ENCODE measurements at regions not wholly inside any gene's neighbourhood (a gene's known extent, or its start where the extent isn't known, plus 50 kb on each side); places are given as distances from the start of the nearest gene placed in this dataset.

DNA sequence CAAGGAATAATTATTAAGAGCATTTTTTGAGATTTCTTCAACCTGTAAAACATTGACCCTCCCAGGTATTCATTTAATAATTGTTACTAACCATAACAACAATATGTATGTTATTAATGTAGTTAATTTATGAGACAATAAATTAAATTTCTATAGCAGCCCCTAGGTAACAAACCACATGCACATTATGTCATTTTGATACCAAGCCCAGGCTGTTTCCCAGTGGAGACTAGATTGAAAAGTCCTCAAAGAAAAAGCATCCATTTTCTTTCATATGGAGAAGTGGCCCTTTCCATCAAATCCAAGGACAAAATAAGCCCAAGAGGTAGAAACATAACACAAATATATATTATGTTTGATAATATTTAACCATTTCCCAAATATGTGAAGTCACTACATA is 104.3 kb upstream of the GK2 start:
- Histone ChIP-seq H3K9ac (ENCODE audit: low read depth in 1 of 2, low read length in 2 of 2) (no peak overlapping the region), H3K27me3 (ENCODE audit: control insufficient read depth in 1 of 2, insufficient read depth in 2 of 2, low read length in 2 of 2) (no peaks in the 10 kb centered on the region), H3K36me3 (ENCODE audit: control insufficient read depth in 1 of 2, insufficient read depth in 2 of 2, low read length in 2 of 2) (no peaks in the 10 kb centered on the region), H3K4me3 (ENCODE audit: low read depth in 1 of 2, low read length in 2 of 2) (no peak overlapping the region), H3K4me1 (ENCODE audit: control insufficient read depth in 1 of 2, insufficient read depth in 2 of 2, low read length in 2 of 2) (no peaks in the 10 kb centered on the region), H3K9me3 (ENCODE audit: control insufficient read depth in 1 of 2, low read length in 2 of 2) (no peaks in the 10 kb centered on the region), H3K27ac (ENCODE audit: low read depth, low read length) (no peak overlapping the region)

GRCh38 chr4:79502081-79502480 is 94.1 kb upstream of the GK2 start:
- H3K4me1 ChIP-seq (ENCODE audit: control insufficient read depth in 1 of 2, insufficient read depth in 2 of 2, low read length in 2 of 2) = no peaks in the 10 kb centered on the region
- H3K9ac ChIP-seq (ENCODE audit: low read depth in 1 of 2, low read length in 2 of 2) = no peak overlapping the region
- H3K27me3 ChIP-seq (ENCODE audit: control insufficient read depth in 1 of 2, insufficient read depth in 2 of 2, low read length in 2 of 2) = no peaks in the 10 kb centered on the region
- no peak overlapping the region for H3K27ac ChIP-seq (ENCODE audit: low read depth, low read length)
- H3K36me3 ChIP-seq (ENCODE audit: control insufficient read depth in 1 of 2, insufficient read depth in 2 of 2, low read length in 2 of 2) = no peaks in the 10 kb centered on the region
- H3K4me3 ChIP-seq (ENCODE audit: low read depth in 1 of 2, low read length in 2 of 2) = no peak overlapping the region
- H3K9me3 ChIP-seq (ENCODE audit: control insufficient read depth in 1 of 2, low read length in 2 of 2) = no peaks in the 10 kb centered on the region

- Histone ChIP-seq H3K9me3 (ENCODE audit: control insufficient read depth in 1 of 2, low read length in 2 of 2) (no peaks in the 10 kb centered on the region), H3K27me3 (ENCODE audit: control insufficient read depth in 1 of 2, insufficient read depth in 2 of 2, low read length in 2 of 2) (no peaks in the 10 kb centered on the region), H3K36me3 (ENCODE audit: control insufficient read depth in 1 of 2, insufficient read depth in 2 of 2, low read length in 2 of 2) (no peaks in the 10 kb centered on the region), H3K4me3 (ENCODE audit: low read depth in 1 of 2, low read length in 2 of 2) (no peak overlapping the region), H3K9ac (ENCODE audit: low read depth in 1 of 2, low read length in 2 of 2) (no peak overlapping the region), H3K27ac (ENCODE audit: low read depth, low read length) (no peak overlapping the region), H3K4me1 (ENCODE audit: control insufficient read depth in 1 of 2, insufficient read depth in 2 of 2, low read length in 2 of 2) (no peaks in the 10 kb centered on the region)
These were observed 90.3 kb upstream of the GK2 start for GRCh38 chr4:79498282-79498681.

- H3K36me3 ChIP-seq (ENCODE audit: control insufficient read depth in 1 of 2, insufficient read depth in 2 of 2, low read length in 2 of 2) = no peaks in the 10 kb centered on the region
- no peaks in the 10 kb centered on the region for H3K27me3 ChIP-seq (ENCODE audit: control insufficient read depth in 1 of 2, insufficient read depth in 2 of 2, low read length in 2 of 2)
- H3K9ac ChIP-seq (ENCODE audit: low read depth in 1 of 2, low read length in 2 of 2) = no peak overlapping the region
- no peak overlapping the region for H3K27ac ChIP-seq (ENCODE audit: low read depth, low read length)
- no peaks in the 10 kb centered on the region for H3K9me3 ChIP-seq (ENCODE audit: control insufficient read depth in 1 of 2, low read length in 2 of 2)
- H3K4me1 ChIP-seq (ENCODE audit: control insufficient read depth in 1 of 2, insufficient read depth in 2 of 2, low read length in 2 of 2) = no peaks in the 10 kb centered on the region
- H3K4me3 ChIP-seq (ENCODE audit: low read depth in 1 of 2, low read length in 2 of 2) = no peak overlapping the region
These were observed 89.0 kb upstream of the GK2 start for GRCh38 chr4:79497001-79497400.

GRCh38 chr4:79495447-79495846 is 87.4 kb upstream of the GK2 start:
- Histone ChIP-seq H3K4me3 (ENCODE audit: low read depth in 1 of 2, low read length in 2 of 2) (no peak overlapping the region), H3K4me1 (ENCODE audit: control insufficient read depth in 1 of 2, insufficient read depth in 2 of 2, low read length in 2 of 2) (no peaks in the 10 kb centered on the region), H3K27me3 (ENCODE audit: control insufficient read depth in 1 of 2, insufficient read depth in 2 of 2, low read length in 2 of 2) (no peaks in the 10 kb centered on the region), H3K27ac (ENCODE audit: low read depth, low read length) (no peak overlapping the region), H3K9ac (ENCODE audit: low read depth in 1 of 2, low read length in 2 of 2) (no peak overlapping the region), H3K36me3 (ENCODE audit: control insufficient read depth in 1 of 2, insufficient read depth in 2 of 2, low read length in 2 of 2) (no peaks in the 10 kb centered on the region), H3K9me3 (ENCODE audit: control insufficient read depth in 1 of 2, low read length in 2 of 2) (no peaks in the 10 kb centered on the region)

- no peak overlapping the region for H3K9ac ChIP-seq (ENCODE audit: low read depth in 1 of 2, low read length in 2 of 2)
- no peaks in the 10 kb centered on the region for H3K36me3 ChIP-seq (ENCODE audit: control insufficient read depth in 1 of 2, insufficient read depth in 2 of 2, low read length in 2 of 2)
- no peak overlapping the region for H3K27ac ChIP-seq (ENCODE audit: low read depth, low read length)
- H3K4me3 ChIP-seq (ENCODE audit: low read depth in 1 of 2, low read length in 2 of 2) = no peak overlapping the region
- H3K27me3 ChIP-seq (ENCODE audit: control insufficient read depth in 1 of 2, insufficient read depth in 2 of 2, low read length in 2 of 2) = no peaks in the 10 kb centered on the region
- H3K9me3 ChIP-seq (ENCODE audit: control insufficient read depth in 1 of 2, low read length in 2 of 2) = no peaks in the 10 kb centered on the region
- H3K4me1 ChIP-seq (ENCODE audit: control insufficient read depth in 1 of 2, insufficient read depth in 2 of 2, low read length in 2 of 2) = no peaks in the 10 kb centered on the region
These were observed 84.1 kb upstream of the GK2 start for GRCh38 chr4:79492148-79492547.

DNA sequence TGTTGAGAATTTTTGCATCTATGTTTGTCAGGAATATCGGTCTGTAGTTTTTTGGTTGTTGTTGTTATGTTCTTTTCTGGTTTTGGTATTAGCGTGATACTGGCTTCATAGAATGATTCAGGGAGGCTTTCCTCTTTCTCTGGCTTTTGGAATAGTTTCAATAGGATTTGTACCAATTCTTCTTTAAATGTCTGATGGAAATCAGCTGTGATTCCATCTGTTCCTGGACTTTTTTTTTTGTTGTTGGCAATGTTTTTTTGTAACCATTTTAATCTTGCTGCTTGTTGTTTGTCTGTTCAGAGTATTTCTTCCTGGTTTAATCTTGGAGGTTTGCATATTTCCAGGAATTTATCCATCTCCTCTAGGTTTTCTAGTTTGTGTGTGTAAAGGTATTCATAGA is 81.5 kb upstream of the GK2 start:
- H3K36me3 ChIP-seq (ENCODE audit: control insufficient read depth in 1 of 2, insufficient read depth in 2 of 2, low read length in 2 of 2) = no peaks in the 10 kb centered on the region
- no peak overlapping the region for H3K9ac ChIP-seq (ENCODE audit: low read depth in 1 of 2, low read length in 2 of 2)
- no peaks in the 10 kb centered on the region for H3K27me3 ChIP-seq (ENCODE audit: control insufficient read depth in 1 of 2, insufficient read depth in 2 of 2, low read length in 2 of 2)
- no peak overlapping the region for H3K4me3 ChIP-seq (ENCODE audit: low read depth in 1 of 2, low read length in 2 of 2)
- H3K4me1 ChIP-seq (ENCODE audit: control insufficient read depth in 1 of 2, insufficient read depth in 2 of 2, low read length in 2 of 2) = no peaks in the 10 kb centered on the region
- H3K27ac ChIP-seq (ENCODE audit: low read depth, low read length) = no peak overlapping the region
- H3K9me3 ChIP-seq (ENCODE audit: control insufficient read depth in 1 of 2, low read length in 2 of 2) = no peaks in the 10 kb centered on the region

DNA sequence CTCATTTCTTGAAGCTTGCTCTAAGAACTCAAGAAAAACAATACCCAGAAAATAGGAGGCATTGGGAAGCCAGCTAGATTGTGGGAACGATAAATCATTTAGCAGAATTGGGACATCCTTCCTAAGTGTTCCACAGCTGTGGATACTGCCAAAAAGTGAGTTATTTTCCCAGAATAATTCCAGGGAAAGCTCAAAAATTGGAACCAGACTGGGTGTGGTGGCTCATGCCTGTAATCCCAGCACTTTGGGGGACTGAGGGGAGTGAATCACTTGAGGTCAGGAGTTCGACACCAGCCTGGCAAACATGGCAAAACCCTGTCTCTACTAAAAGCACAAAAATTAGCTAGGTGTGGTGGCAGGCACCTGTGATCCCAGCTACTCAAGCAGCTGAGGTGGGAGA is 68.2 kb upstream of the GK2 start:
- H3K36me3 ChIP-seq (ENCODE audit: control insufficient read depth in 1 of 2, insufficient read depth in 2 of 2, low read length in 2 of 2) = no peaks in the 10 kb centered on the region
- H3K4me3 ChIP-seq (ENCODE audit: low read depth in 1 of 2, low read length in 2 of 2) = no peak overlapping the region
- no peak overlapping the region for H3K9ac ChIP-seq (ENCODE audit: low read depth in 1 of 2, low read length in 2 of 2)
- no peaks in the 10 kb centered on the region for H3K27me3 ChIP-seq (ENCODE audit: control insufficient read depth in 1 of 2, insufficient read depth in 2 of 2, low read length in 2 of 2)
- H3K4me1 ChIP-seq (ENCODE audit: control insufficient read depth in 1 of 2, insufficient read depth in 2 of 2, low read length in 2 of 2) = no peaks in the 10 kb centered on the region
- no peak overlapping the region for H3K27ac ChIP-seq (ENCODE audit: low read depth, low read length)
- H3K9me3 ChIP-seq (ENCODE audit: control insufficient read depth in 1 of 2, low read length in 2 of 2) = no peaks in the 10 kb centered on the region

DNA sequence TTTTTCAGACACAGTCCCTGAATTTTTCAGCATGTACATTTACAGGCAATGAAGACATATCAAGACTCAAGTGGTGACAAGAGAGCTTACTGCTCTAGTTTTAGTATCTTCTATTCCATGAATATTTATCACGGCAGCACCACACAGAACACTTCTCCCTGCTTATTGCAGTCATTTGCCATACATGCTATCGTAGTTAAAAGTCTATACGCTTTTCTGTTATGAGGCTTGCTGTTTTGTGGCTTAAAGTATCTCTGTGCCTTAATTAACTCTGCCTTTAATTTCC is 65.4 kb upstream of the GK2 start:
- Histone ChIP-seq H3K9ac (ENCODE audit: low read depth in 1 of 2, low read length in 2 of 2) (no peak overlapping the region), H3K9me3 (ENCODE audit: control insufficient read depth in 1 of 2, low read length in 2 of 2) (no peaks in the 10 kb centered on the region), H3K27me3 (ENCODE audit: control insufficient read depth in 1 of 2, insufficient read depth in 2 of 2, low read length in 2 of 2) (no peaks in the 10 kb centered on the region), H3K27ac (ENCODE audit: low read depth, low read length) (no peak overlapping the region), H3K4me1 (ENCODE audit: control insufficient read depth in 1 of 2, insufficient read depth in 2 of 2, low read length in 2 of 2) (no peaks in the 10 kb centered on the region), H3K36me3 (ENCODE audit: control insufficient read depth in 1 of 2, insufficient read depth in 2 of 2, low read length in 2 of 2) (no peaks in the 10 kb centered on the region), H3K4me3 (ENCODE audit: low read depth in 1 of 2, low read length in 2 of 2) (no peak overlapping the region)

- Histone ChIP-seq H3K9me3 (ENCODE audit: control insufficient read depth in 1 of 2, low read length in 2 of 2) (no peaks in the 10 kb centered on the region), H3K36me3 (ENCODE audit: control insufficient read depth in 1 of 2, insufficient read depth in 2 of 2, low read length in 2 of 2) (no peaks in the 10 kb centered on the region), H3K4me1 (ENCODE audit: control insufficient read depth in 1 of 2, insufficient read depth in 2 of 2, low read length in 2 of 2) (no peaks in the 10 kb centered on the region), H3K4me3 (ENCODE audit: low read depth in 1 of 2, low read length in 2 of 2) (no peak overlapping the region), H3K9ac (ENCODE audit: low read depth in 1 of 2, low read length in 2 of 2) (no peak overlapping the region), H3K27me3 (ENCODE audit: control insufficient read depth in 1 of 2, insufficient read depth in 2 of 2, low read length in 2 of 2) (no peaks in the 10 kb centered on the region), H3K27ac (ENCODE audit: low read depth, low read length) (no peak overlapping the region)
These were observed 64.8 kb upstream of the GK2 start for GRCh38 chr4:79472693-79473438.

DNA sequence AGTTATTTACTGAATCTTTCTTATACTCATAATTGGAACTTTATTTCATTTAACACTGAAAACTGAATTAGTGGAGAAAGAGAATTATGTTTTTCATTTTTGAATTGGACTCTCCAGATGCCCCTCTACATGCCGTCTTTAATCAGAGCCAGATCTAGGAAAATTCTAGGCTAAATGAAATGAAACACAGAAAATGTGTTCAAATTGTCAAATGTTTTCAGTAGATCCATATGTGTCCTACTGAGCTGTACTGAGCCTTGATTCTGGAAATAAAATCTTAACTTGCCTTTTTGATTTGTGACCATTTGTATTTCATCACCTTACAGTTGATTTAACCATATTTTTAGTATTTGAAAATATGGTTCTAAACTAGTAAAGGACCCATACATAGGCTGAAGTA is 64.0 kb upstream of the GK2 start:
- H3K36me3 ChIP-seq (ENCODE audit: control insufficient read depth in 1 of 2, insufficient read depth in 2 of 2, low read length in 2 of 2) = no peaks in the 10 kb centered on the region
- no peaks in the 10 kb centered on the region for H3K9me3 ChIP-seq (ENCODE audit: control insufficient read depth in 1 of 2, low read length in 2 of 2)
- H3K27me3 ChIP-seq (ENCODE audit: control insufficient read depth in 1 of 2, insufficient read depth in 2 of 2, low read length in 2 of 2) = no peaks in the 10 kb centered on the region
- no peaks in the 10 kb centered on the region for H3K4me1 ChIP-seq (ENCODE audit: control insufficient read depth in 1 of 2, insufficient read depth in 2 of 2, low read length in 2 of 2)
- H3K9ac ChIP-seq (ENCODE audit: low read depth in 1 of 2, low read length in 2 of 2) = no peak overlapping the region
- H3K4me3 ChIP-seq (ENCODE audit: low read depth in 1 of 2, low read length in 2 of 2) = no peak overlapping the region
- H3K27ac ChIP-seq (ENCODE audit: low read depth, low read length) = no peak overlapping the region
